AG09309 (cell line): ENCODE measurements at regions not wholly inside any gene's neighbourhood (a gene's known extent, or its start where the extent isn't known, plus 50 kb on each side); places are given as distances from the start of the nearest gene placed in this dataset.

Experiments used
- DNase-seq: peaks from one replicate; pipeline ENCODE4 v3.0.0-alpha.2; 2010; ENCODE audit warnings: low read depth
- H3K4me3 ChIP-seq: 2 replicates; pipeline ENCODE4 v1.5.1; 2011; ENCODE audit warnings: mild to moderate bottlenecking, low read depth, low read length, moderate library complexity; ENCODE audit not compliant: control insufficient read depth
- TF ChIP-seq, protein P1 (sequence below): IDR thresholded peaks from 2 replicates; pipeline ENCODE4 v1.5.1; 2011; ENCODE audit warnings: mild to moderate bottlenecking, low read depth, low read length, inconsistent platforms; ENCODE audit not compliant: insufficient read depth, control insufficient read depth; ENCODE audit errors: missing control alignments

DNA sequence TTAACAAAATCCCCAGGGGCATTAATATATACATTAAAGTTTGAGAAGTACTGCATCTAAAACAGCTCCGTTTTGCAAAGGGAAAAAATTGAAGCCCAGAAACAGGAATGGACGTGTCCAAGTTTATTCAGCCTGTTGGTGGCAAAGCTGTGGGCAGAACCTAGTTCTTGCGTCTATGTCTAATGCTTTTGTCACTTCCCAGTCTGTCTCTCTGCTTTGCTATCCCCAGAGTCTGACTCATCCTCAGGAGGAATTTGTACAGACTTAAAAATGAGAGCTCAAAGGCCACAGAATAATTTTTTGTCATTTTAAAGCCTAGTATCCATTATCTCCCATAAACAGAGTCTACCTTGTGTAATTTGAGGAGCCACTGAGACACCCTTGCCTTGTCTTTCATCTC, 330.9 kb upstream of the GRIA1 start:
- no peak for DNase-seq
- H3K4me3 ChIP-seq = no peak overlapping the region
- TF ChIP-seq, protein P1, sequence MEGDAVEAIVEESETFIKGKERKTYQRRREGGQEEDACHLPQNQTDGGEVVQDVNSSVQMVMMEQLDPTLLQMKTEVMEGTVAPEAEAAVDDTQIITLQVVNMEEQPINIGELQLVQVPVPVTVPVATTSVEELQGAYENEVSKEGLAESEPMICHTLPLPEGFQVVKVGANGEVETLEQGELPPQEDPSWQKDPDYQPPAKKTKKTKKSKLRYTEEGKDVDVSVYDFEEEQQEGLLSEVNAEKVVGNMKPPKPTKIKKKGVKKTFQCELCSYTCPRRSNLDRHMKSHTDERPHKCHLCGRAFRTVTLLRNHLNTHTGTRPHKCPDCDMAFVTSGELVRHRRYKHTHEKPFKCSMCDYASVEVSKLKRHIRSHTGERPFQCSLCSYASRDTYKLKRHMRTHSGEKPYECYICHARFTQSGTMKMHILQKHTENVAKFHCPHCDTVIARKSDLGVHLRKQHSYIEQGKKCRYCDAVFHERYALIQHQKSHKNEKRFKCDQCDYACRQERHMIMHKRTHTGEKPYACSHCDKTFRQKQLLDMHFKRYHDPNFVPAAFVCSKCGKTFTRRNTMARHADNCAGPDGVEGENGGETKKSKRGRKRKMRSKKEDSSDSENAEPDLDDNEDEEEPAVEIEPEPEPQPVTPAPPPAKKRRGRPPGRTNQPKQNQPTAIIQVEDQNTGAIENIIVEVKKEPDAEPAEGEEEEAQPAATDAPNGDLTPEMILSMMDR = no peak

DNA sequence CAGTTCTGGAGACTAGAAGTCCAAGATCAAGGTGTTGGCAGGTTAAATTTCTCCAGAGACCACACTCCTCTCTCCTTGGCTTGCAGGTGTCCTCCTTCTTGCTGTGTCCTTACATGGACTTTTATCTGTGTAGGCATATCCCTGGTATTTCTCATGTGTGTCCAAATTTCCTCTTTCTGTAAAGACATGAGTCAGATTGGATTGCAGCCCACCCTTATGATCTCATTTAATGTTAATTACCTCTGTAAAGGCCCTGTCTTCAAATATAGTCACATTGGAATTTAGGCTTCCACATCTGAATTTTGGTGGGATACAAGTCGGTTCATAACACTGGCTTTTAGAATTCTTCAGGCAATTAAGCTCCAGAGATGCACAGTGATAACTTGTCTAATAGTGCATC, 322.2 kb upstream of the GRIA1 start:
- no peak overlapping the region for H3K4me3 ChIP-seq
- TF ChIP-seq, protein P1 = no peak
- DNase-seq = no peak

DNA sequence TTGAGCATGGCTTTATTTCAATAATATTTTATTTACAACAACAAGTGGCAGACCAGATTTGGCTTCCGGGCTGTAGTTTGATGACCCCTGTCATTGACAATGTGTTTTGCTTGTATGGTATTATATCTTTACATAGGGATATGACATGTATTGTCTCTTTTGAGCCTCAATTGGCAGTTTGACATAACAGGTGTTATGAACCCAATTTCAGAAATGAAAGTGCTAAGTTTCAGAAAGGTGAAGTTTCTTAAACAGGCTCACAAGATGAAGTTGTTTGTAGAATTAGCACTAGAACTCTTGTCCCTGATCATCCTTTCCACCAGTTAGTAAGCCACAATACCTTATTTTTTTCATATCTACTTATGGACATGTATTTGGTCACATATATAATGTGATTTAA, 303.0 kb upstream of the GRIA1 start:
- no peak overlapping the region for H3K4me3 ChIP-seq
- TF ChIP-seq, protein P1 = no peak
- no peak for DNase-seq

DNA sequence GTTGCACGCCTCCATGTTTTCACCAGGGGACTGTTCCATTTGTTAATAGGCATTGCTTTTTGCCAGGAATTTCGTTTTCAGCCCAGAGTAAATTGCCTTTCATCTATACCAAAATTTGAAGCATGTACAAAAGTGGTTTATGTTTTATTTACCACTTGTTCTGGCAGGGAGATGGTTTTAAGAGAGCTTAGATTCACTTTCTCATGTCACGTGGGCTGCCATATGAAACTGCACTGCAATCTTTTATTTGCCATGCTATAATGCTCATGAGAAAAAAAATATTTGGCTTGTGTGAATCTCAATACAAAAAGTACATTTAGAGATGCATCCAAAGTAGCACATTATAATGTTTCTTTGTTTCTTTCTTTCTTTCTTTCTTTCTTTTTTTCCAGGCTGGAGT, 284.1 kb upstream of the GRIA1 start:
- no peak for DNase-seq
- TF ChIP-seq, protein P1 = no peak
- no peak overlapping the region for H3K4me3 ChIP-seq

DNA sequence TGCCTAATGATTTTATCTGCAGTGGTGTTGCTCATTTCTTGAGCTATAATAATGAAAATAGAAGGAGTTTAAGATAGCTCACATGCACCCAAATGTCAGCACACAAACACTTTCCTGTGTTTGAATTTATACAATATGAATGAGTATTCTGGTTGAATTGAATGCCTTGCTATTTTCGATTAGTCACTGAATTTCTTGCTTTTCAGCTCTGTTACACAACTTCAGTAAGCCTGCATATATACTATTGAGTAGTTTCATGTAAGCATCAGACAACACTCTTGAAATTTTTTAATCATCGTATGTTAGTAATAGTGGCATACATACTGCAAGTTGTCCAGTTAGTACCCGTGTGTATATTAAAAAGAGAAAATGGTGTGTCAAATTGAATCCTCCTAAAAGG, 281.5 kb upstream of the GRIA1 start:
- TF ChIP-seq, protein P1 = no peak
- DNase-seq = no peak
- H3K4me3 ChIP-seq = no peak overlapping the region

DNA sequence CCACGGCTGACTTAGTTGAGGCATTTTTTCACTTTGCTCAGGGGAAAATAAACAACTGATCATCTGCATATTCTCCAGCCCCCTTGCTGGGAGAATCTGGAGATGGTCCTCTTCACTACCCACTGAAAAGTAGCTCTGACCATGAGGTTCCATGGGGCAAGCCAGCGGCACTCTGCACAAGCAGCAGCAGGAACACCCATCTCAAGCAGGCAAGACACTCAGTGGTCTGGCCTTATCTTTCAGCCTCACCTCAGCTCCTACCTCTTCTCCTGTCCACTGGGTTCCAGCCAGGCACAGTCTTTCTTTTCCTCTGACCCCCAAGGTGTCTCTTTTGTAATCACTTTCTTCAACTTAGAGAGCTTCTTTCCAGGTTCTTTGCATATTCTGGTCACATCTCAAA, 280.8 kb upstream of the GRIA1 start:
- no peak overlapping the region for H3K4me3 ChIP-seq
- no peak for DNase-seq
- TF ChIP-seq, protein P1 = no peak

DNA sequence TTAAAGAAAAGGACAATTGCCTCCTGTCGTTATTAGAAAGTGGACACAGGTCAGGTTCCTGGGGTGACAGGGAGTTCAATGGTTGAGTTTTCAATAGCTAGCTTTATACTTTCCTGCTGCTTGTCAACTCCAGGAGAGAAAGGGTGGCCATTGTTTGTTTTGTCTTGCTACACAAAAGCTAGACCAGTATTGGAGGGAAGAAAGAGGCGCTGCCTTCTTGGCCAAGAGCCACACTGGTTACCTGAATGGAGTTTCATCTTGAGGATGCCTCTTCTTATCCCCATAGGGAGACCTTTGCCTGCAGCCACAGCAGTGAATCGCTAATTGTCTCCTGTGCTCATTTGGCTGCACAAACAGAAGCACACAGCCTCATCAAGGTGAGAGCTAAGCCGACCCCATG, 279.4 kb upstream of the GRIA1 start:
- DNase-seq = no peak
- TF ChIP-seq, protein P1 = no peak
- H3K4me3 ChIP-seq = no peak overlapping the region
